ENCODE measurements at regions not wholly inside any gene's neighbourhood (a gene's known extent, or its start where the extent isn't known, plus 50 kb on each side); places are given as distances from the start of the nearest gene placed in this dataset.

DNA sequence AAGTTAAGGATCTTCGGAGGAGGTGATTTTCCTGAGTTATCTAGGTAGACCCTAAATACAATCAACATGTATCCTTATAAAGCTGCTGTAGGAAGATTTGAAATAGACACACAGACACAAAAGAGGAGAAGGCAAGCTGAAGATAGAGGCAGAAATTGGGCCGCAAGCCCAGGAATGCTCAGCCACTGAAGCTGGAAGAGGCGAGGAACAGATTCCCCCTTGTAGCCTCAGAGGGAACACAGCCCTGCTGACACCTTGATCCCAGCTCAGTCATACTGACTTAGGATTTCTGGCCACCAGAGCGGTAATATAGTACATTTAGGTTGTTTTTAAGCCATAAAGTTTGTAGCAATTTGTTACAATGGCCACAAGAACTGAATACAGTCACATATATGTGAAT, 90.9 kb downstream of the ETAA1 start:
- intact Hi-C loops (cut with DNase I) = no loop called here
- H3K4me1 ChIP-seq = no peaks in the 10 kb centered on the region

GRCh38 chr2:67489396-67489795, 92.3 kb downstream of the ETAA1 start:
- Histone ChIP-seq H3K9me3 (no peaks in the 10 kb centered on the region), H3K4me3 (replicated peaks in 1 of 3) (no peak overlapping the region), H3K36me3 (no peaks in the 10 kb centered on the region), H3K27me3 (no peaks in the 10 kb centered on the region), H3K4me1 (no peaks in the 10 kb centered on the region), H3K27ac (no peak overlapping the region)
- no peak for TF ChIP-seq POLR2A (IDR thresholded peaks at IDR 0.05)
- no peak for TF ChIP-seq CTCF (IDR thresholded peaks at IDR 0.05)
- no peak for DNase-seq
- 83% methylated on average over 8 of the region's 8 CpGs for WGBS, 2 donors
- intact Hi-C loops (cut with DNase I) = no loop called here

More for the DNA sequence above, 90.9 kb downstream of the ETAA1 start:
- Histone ChIP-seq H3K36me3 (no peaks in the 10 kb centered on the region), H3K9me3 (no peaks in the 10 kb centered on the region), H3K27me3 (no peaks in the 10 kb centered on the region), H3K27ac (no peak overlapping the region), H3K4me3 (replicated peaks in 1 of 3) (no peak overlapping the region)
- no peak for DNase-seq
- TF ChIP-seq CTCF (IDR thresholded peaks at IDR 0.05) = no peak
- no peak for TF ChIP-seq POLR2A (IDR thresholded peaks at IDR 0.05)
- WGBS, 2 donors = 81 to 92% methylated on average over 4 of the region's 4 CpGs

GRCh38 chr2:67498931-67499330, 101.8 kb downstream of the ETAA1 start:
- Histone ChIP-seq H3K27ac (no peak overlapping the region), H3K9me3 (no peaks in the 10 kb centered on the region), H3K27me3 (no peaks in the 10 kb centered on the region), H3K4me3 (replicated peaks in 1 of 3) (no peak overlapping the region), H3K4me1 (no peaks in the 10 kb centered on the region), H3K36me3 (no peaks in the 10 kb centered on the region)
- TF ChIP-seq POLR2A (IDR thresholded peaks at IDR 0.05) = no peak
- no peak for TF ChIP-seq CTCF (IDR thresholded peaks at IDR 0.05)
- DNase-seq = no peak
- intact Hi-C loops (cut with DNase I) = no loop called here
- WGBS, 2 donors = 59 to 77% methylated on average over 1 of the region's 1 CpG

GRCh38 chr2:67499989-67500388, 102.9 kb downstream of the ETAA1 start:
- H3K27me3 ChIP-seq = no peaks in the 10 kb centered on the region
- H3K4me1 ChIP-seq = no peaks in the 10 kb centered on the region
- H3K36me3 ChIP-seq = no peaks in the 10 kb centered on the region
- DNase-seq = no peak
- H3K27ac ChIP-seq = no peak overlapping the region
- H3K4me3 ChIP-seq (replicated peaks in 1 of 3) = no peak overlapping the region
- WGBS, 2 donors = 60 to 66% methylated on average over 4 of the region's 4 CpGs
- no peak for TF ChIP-seq POLR2A (IDR thresholded peaks at IDR 0.05)
- TF ChIP-seq CTCF (IDR thresholded peaks at IDR 0.05) = no peak
- no peaks in the 10 kb centered on the region for H3K9me3 ChIP-seq
- intact Hi-C loops (cut with DNase I) = no loop called here

GRCh38 chr2:67500541-67500940, 103.4 kb downstream of the ETAA1 start:
- no peaks in the 10 kb centered on the region for H3K36me3 ChIP-seq
- no peaks in the 10 kb centered on the region for H3K27me3 ChIP-seq
- WGBS, 2 donors = 87 to 92% methylated on average over 6 of the region's 6 CpGs
- intact Hi-C loops (cut with DNase I) = no loop called here
- no peaks in the 10 kb centered on the region for H3K9me3 ChIP-seq
- H3K4me3 ChIP-seq (replicated peaks in 1 of 3) = no peak overlapping the region
- no peak overlapping the region for H3K27ac ChIP-seq
- H3K4me1 ChIP-seq = no peaks in the 10 kb centered on the region
- no peak for TF ChIP-seq CTCF (IDR thresholded peaks at IDR 0.05)
- no peak for TF ChIP-seq POLR2A (IDR thresholded peaks at IDR 0.05)
- DNase-seq = no peak
